Right ventricle myocardium superior (tissue), 1 donor: ENCODE measurements at regions not wholly inside any gene's neighbourhood (a gene's known extent, or its start where the extent isn't known, plus 50 kb on each side); places are given as distances from the start of the nearest gene placed in this dataset.
A peak's percentile ranks its signal among the peaks of the same experiment; 100 is the strongest.

Source experiments
- ATAC-seq: fragments of 200-7000 bp; cut with Tn5 transposase; one replicate; pipeline ENCODE4 v1.9.1; 2020; ENCODE audit warnings: mild to moderate bottlenecking; ENCODE audit not compliant: poor library complexity
- DNase-seq: peaks from one replicate; pipeline ENCODE4 v3.0.0-alpha.2; 2020
- intact Hi-C: fragments of 100-400 bp; cut with DNase I; formaldehyde crosslinking; loops from one replicate; pipeline ENCODE4 v1.11.2; 2022
- donor health status: DM: no; HTN: yes; CAD: no; lungs with severe emphysema.

DNA sequence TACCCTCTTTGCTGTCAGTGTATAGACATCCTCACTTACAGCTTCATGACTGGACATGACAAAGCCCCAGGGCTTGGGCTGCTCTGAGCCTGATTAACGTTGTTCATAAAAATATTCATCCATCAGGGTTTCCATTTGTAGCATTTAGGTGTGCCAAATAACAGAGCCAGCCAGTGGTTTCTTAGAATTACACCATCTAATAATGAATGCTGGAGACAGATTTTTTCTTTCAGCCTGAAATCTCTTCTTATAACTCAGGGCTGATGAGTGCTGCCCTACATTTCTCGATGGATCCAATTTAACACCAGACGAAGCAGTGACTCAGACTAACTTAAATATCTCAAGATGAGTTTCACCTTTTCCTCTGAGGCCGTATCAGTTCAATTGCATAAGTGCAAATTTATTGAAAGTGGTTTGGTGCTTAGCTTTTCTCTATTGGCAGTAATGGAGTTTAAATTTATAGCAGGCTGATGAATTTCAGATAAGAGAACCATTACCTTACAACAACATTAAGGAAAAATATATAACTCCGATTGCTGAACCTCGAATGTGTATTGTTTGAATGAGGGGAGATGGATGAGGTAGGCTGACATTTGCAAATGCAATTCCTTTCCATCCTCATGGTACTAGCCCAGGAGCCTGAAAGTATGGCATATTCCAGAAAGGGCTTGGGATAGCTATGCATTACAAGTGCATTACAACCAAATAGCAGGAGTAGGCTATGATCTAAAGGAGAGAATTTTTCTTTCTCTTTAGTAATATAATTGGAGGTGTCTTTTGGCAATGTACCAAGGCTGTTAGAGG, 900.6 kb downstream of the KCNMA1 start:
- intact Hi-C loops, result no loop called here
- DNase-seq (no peak), ATAC-seq (no peak)

DNA sequence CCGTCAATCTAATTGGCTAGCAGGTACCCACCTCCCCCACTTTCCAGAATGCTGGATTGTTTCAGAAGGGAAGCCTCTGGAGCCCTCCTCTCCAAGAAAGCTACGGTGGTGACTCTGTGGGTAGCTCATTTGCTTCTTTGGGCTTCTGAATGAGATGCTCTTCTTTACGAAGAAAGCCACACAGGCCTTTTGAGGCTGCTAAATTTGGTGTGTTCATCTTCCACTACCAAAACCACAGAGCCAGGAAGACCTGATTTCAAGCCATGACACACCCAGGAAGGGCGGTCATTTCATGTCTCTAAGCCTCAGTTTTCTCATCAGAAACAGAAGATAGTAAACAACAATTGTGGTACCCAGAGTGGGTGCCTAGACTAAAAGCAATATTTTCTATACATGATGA, 901.2 kb downstream of the KCNMA1 start:
- intact Hi-C loops, result no loop called here
- DNase-seq, result no peak
- ATAC-seq, result no peak

DNA sequence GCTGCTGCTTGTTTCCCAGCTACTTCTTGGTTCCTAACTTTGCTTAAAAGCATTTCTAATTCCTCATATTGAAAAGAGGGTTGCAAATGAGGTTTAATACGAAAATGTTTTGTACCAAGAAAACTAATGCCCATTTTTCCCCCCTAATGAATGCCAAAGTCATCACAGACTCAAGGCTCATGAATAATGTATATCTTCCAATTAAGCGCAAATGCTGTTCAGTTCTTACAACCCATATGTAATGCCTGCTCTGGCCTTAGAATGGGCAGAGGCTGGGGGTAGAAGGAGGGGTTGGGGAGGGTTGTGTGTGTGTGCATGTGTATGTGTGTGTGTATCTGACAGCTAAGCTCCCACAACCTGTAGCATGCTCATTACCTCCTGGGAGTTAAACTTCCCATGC, 901.7 kb downstream of the KCNMA1 start:
- DNase-seq (no peak), ATAC-seq (no peak)
- intact Hi-C loops, result no loop called here

DNA sequence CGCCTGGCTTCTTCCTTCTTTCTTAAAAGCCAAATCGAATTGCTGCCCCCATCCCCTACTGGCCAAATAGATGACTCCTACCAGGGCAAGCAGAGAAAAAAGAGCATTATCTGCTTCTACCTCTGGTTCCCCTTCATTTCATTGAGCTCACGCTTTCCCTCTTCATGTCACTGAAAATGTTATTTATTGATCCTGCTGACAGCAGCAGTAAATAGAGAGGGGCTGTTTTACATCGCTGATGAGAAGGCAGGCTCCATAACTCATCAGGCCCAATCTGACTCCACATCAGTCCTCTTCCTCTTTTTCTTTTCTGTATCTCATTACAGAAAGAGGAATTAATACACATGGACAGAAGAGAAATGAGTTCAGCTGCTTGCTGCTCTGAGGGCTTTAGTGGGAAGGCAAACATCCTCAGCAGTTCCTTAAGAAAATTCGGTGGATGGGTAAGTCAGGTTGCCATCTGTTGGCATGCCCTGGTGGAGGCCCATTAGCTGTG, 904.1 kb downstream of the KCNMA1 start:
- DNase-seq, result no peak
- ATAC-seq, result no peak

DNA sequence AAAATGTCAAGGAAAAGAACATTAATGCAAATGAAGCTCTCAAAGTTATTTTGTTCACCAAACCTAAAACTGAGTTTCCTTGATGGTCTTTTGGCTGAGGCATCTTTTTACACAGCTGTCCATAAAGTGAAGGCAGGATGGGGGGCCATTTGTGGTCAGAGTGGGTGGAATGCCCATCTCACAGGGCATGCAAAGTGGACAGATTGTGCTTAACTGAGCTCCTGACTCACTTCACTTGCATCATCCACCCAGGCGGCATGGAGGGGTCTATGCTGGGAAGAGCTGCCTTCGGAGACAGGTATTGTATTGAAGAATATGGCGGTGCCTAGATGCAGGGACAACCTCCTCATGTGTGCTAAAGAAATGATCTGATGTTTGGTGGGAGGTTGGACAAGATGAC, 905.3 kb downstream of the KCNMA1 start:
- ATAC-seq, result no peak
- intact Hi-C loops, result no loop called here

More for the DNA sequence above, 904.1 kb downstream of the KCNMA1 start:
- intact Hi-C loops, result no loop called here

DNA sequence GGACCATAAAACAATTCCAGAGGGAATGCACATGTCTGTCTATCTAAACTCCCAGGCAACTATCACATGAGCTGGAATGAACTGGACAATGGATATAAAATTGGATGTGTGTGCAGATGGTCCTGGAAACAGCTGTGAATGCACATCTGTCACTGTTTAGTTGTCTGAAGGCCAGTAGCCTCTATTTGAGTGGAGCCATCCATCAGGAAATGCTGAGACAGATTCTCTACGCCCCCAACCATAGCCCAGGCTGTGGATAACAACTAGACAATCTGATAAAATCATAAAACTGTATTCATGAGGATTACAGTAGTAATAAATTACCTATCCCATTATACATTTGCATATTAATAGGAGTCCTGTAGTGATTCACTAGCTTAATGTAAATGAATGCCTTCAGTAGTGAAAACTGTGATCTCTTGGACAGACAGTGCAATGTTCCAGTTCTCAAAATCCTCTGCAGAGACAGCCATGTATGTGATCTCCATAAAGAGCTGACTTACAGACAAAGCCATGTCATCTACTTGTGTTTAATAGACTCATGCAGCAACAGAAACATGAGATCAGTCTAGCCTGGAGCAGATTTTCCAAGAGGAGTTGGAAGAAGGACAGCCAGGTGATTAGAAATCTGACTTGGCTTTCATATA, 907.6 kb downstream of the KCNMA1 start:
- DNase-seq (no peak), ATAC-seq (no peak)
- intact Hi-C loops, result no loop called here

More for the DNA sequence above, 905.3 kb downstream of the KCNMA1 start:
- no peak for DNase-seq

DNA sequence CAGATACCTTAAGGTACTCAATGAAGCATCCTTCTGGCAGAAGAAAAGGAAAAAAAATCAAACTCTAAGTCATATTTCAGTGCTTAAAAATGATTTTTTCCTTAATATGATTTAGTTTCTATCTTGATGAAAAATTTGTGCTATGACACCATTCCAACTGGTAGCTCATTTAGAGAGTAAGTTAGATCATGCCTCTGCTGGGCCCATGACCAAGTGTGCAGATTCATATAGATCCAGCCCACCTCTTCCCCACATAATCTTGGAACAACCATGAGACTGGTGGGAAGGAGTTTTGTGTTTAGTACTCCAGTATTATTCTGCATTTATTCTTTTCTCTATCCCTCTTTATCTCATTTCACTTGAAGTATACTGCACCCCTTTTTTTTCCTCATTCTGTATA, 908.3 kb downstream of the KCNMA1 start:
- no peak for DNase-seq
- intact Hi-C loops, result no loop called here
- ATAC-seq, result no peak

DNA sequence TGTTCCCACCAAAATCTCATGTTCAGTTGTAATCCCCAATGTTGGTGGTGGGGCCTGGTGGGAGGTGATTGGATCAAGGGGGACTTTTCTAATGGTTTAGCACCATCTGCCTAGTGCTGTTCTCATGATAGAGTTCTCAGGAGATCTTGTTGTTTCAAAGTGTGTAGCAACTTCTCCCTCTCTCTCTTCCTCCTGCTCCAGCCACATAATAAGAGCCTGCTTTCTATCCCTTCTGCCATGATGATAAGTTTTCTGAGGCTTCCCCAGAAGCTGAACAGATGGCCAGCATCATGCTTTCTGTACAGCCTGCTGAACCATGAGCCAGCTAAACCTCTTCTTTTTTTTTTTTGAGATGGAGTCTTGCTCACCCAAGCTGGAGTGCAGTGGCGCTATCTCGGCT, 910.6 kb downstream of the KCNMA1 start:
- intact Hi-C loops, result no loop called here
- no peak for DNase-seq
- peak; percentile 59 for ATAC-seq

DNA sequence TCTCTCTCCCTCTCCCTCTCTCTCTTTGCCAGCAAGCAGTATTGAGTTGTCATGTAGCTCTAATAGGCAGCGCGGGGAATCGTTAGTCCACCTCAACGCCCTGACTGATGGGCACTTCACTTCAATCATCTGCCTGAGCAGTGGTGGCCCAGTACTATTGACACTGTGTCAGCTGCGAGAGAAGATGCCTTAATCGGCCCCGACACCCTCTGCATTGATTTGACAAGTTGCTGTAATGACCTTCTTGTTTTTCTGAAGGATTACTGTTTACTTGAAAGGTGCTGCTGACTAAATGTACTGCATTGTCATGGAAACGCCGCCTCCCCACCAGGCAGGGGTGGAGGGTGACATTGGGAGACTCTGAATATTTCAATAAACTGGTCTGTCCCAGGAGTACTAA, 913.8 kb downstream of the KCNMA1 start:
- no peak for ATAC-seq
- intact Hi-C loops, result no loop called here
- DNase-seq, result no peak

DNA sequence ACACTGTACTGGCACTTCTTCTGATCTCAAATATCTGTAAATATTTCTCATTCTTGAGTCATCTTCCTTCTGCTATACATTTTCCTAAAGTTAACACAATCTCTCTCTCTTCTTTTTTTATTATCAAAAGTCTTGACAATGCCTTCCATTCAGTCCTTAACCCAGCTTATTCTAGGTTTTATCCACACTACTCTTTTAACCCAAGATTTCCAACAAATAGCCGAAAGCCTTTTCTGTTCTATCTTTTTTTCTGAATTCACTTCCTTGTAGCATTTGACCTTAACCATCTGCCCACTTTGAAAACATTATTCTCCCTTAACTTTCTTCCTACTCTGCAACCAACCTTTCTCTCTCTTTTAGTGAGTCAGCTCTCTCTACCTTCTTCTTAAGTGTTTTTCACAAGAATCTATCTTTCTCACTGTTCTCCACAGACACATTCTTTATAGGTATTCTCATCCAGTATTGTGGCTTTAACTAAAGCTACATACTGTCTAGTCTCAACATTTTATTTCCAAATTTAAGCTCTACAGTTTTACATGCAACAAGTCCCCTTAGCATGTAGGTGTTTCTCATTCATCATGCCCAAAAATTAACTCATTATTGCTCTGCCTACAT, 915.6 kb downstream of the KCNMA1 start:
- no peak for DNase-seq
- ATAC-seq, result no peak
- intact Hi-C loops, result no loop called here

DNA sequence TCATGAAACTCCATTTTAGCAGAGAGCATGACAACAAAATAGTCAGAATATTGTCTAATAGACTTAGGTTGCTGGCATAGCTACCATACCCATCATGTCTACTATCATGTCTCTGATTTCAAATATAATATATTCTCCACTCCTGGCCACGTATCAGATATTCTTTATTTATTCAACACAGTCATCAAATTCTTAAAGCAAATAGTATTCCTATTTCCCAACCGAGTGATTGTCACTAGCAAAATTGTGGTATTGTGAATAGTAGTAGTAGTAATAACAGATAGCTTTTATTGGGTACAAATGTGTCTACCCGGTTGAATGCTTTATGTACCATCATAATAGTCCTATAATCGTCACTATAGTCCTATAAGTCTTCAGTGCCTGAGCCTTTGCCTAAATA, 918.6 kb downstream of the KCNMA1 start:
- intact Hi-C loops, result no loop called here
- DNase-seq (no peak), ATAC-seq (no peak)

DNA sequence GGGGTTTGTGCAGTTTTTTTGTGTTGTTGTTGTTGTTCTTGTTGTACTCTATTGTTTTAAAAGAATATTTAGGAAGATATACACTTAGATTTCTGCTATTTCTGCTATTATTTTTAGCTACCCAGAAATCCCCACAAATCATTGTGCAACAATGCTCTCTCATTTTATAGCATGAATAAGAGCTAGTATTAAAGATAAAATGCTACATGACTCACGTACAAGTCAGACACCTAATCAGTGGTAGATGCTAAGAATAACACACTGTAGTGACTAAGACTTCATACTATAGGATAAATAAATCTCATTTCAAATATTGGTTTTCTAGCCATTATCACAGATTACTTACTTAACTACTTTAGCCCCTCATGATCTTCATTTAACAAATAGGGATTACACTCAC, 920.5 kb downstream of the KCNMA1 start:
- DNase-seq (no peak), ATAC-seq (no peak)
- intact Hi-C loops, result no loop called here

DNA sequence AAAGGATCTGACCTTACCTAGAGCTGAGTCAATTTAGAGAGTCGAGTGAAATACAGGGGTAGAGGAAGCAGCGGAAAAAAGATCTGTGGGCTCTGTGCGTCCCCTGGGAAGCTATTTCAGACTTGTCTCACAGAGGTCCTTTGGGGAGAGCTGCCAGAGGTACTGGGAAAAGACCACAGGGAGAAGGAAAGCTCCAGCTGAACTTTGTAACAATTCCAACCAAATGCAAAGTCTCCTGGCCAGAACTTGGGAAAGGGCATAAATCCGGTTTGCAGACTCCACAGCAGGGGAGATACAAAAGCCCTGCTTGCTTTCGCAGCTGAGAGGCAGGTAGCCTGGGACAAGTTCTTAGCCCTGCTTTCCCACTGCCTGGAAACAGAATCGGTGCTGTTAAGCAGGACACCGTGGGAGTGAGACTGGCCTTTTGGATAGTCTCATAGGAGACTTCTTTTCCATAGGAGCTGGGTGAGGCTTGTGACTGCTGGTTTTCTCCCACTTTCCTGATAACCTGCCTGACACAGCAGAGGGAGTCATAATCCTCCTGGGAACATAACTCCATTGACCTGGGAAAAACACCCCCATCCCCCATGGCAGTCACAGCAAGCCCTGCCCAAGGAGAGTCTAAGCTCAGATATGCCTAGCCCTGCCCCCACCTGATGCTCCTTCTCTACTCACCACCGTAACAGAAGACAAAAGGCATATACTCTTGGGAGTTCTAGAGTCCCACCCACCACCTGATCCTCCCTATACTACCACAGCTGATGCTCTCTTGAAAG, 926.2 kb downstream of the KCNMA1 start:
- no peak for ATAC-seq
- no peak for DNase-seq

DNA sequence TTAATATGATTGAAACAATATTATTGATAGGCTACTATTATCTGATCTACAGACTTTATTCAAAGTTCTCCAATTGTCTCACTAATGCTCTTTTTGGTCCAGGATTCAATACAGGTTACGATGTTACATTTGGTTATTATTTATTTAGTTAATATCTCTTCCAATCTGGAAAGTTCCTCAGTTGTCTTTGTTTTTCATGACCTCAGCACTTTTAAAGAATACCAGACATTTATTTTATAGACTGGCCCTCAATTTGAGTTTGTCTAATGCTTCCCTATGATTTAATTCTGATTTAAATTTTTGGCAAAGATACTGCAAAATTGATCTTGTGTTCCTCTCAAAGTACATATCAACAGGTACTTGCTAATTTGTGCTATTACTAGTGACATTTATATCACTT, 937.4 kb downstream of the KCNMA1 start:
- DNase-seq (no peak), ATAC-seq (no peak)
- intact Hi-C loops, result no loop called here

More for the DNA sequence above, 926.2 kb downstream of the KCNMA1 start:
- intact Hi-C loops, result no loop called here

DNA sequence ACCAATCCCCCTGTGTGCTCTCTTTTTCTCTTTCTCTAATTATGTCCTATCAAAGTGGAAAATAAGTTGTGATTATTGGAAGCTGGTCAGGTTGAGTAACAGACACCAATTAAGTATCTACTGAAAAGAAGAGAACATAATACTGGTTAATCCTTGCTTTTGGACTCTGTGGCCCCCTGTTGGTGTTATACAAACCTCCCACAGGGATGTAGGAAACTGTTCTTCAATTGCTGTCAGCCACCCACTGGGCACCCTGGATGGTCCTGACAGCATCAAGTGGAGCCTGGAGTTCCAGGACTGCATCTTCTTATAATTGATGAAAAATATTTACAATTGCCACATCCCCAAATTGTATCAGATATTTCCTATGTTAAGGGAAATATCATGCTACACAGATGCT, 939.7 kb downstream of the KCNMA1 start:
- intact Hi-C loops, result no loop called here
- no peak for DNase-seq
- ATAC-seq, result no peak

DNA sequence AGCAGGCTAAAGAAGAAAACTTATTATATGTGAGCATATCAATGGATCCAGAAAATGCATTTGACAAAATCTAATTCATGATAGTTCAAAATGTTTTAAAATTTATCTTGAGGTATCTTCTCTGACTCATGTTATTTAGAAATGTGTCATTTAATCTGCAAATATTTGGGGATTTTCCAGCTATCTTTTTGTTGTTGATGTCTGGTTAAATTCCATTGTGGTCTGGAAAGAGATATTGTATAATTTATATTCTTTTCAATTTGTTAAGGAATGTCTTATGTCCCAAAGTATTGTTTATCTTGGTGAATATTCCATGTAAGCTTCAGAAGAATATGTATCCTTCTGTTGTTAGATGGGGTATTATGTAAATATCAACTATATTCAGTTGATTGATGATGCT, 942.5 kb downstream of the KCNMA1 start:
- DNase-seq (no peak), ATAC-seq (no peak)
- intact Hi-C loops, result no loop called here

DNA sequence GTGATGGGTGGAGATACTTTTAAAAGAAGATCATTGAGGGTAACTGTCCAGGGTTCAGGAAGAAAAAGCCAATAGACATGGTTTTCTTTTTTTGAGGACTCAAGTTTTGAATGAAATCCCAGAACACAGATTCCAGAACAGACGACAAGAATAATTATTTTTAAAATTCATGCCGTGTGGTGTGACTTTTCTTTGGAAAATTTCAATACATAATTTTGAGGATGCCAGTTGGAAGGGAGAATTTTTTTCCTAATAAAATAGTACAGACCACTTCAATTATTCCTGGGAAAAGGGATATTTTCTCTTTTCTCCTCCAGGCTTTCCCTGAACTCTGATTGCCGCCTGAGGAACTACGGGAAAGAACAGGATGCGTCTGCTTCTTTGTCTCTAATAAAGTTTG, 951.4 kb downstream of the KCNMA1 start:
- intact Hi-C loops, result no loop called here
- ATAC-seq (no peak), DNase-seq (no peak)

DNA sequence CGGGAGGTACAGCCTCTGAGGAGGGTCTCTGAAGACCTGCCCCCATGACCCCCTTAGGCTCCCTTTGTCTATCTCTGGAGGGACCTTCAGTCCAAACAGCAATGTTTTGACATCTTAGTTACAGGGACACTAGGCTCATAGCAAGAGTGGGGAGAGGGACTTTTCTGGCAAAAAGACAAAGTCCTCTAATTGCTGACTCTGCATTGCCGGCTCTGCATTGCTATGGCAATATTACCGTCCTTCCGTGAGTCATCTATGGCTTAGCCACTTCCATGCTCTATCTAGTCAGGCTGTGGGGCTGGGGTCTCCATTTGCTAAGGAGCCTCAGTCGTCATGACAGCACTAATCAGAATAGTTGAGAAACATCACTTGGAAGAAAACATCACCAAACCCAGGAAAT, 952.6 kb downstream of the KCNMA1 start:
- intact Hi-C loops, result no loop called here
- DNase-seq, result no peak
- no peak for ATAC-seq

DNA sequence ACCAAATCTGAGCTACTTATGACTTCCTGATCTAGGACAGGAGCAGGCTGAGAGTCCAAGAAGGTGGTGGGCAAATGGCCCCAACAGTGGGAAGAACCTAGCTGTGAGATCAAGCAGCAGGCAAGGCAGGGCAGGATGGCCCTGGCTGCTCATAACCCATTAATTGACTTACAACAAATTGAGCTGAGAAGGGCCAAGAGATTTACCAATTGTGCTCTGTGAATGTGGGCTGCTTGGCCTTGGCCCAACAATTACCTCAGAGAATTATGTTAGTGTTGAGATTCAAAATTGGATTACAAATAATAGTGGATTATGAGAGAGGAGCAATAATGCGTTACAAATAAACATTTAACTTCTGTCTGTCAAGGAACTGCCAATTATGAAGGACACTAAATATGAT, 956.5 kb downstream of the KCNMA1 start:
- DNase-seq, result no peak
- no peak for ATAC-seq
- intact Hi-C loops, result no loop called here
